H9 (cell line): ENCODE measurements at regions not wholly inside any gene's neighbourhood (a gene's known extent, or its start where the extent isn't known, plus 50 kb on each side); places are given as distances from the start of the nearest gene placed in this dataset.

ENCODE experiments used
- DNase-seq: peaks from one replicate; pipeline ENCODE4 v3.0.0-alpha.2; 2017
- H2AFZ ChIP-seq: one replicate; pipeline ENCODE4 v1.6.1; 2013; ENCODE audit warnings: mild to moderate bottlenecking, low read length, control low read depth, moderate library complexity
- H2AK5ac ChIP-seq: 2 replicates; pipeline ENCODE4 v1.6.1; 2013; ENCODE audit warnings: low read length, control low read depth, mixed read lengths; ENCODE audit not compliant: insufficient read length
- H2BK120ac ChIP-seq: one replicate; pipeline ENCODE4 v1.6.1; 2013; ENCODE audit warnings: low read depth, mild to moderate bottlenecking, low read length, control low read depth, inconsistent platforms; ENCODE audit not compliant: poor library complexity, severe bottlenecking
- H2BK12ac ChIP-seq: 2 replicates; pipeline ENCODE4 v1.6.1; 2013; ENCODE audit warnings: low read length, control low read depth, mixed read lengths, low read depth; ENCODE audit not compliant: insufficient read length
- H2BK15ac ChIP-seq: 2 replicates; pipeline ENCODE4 v1.6.1; 2013; ENCODE audit warnings: low read depth, low read length, control low read depth
- H2BK20ac ChIP-seq: one replicate; pipeline ENCODE4 v1.6.1; 2013; ENCODE audit warnings: low read depth, mild to moderate bottlenecking, low read length, control low read depth, inconsistent platforms; ENCODE audit not compliant: poor library complexity, severe bottlenecking
- H2BK5ac ChIP-seq: 2 replicates; pipeline ENCODE4 v1.6.1; 2013; ENCODE audit warnings: low read length, control low read depth, mixed read lengths; ENCODE audit not compliant: insufficient read length
- H3K14ac ChIP-seq: 2 replicates; pipeline ENCODE4 v1.6.1; 2013; ENCODE audit warnings: low read length, control low read depth; ENCODE audit not compliant: insufficient read depth
- H3K18ac ChIP-seq: 2 replicates; pipeline ENCODE4 v1.6.1; 2013; ENCODE audit warnings: low read depth, mild to moderate bottlenecking, mixed read lengths, low read length, control low read depth; ENCODE audit not compliant: insufficient read length
- H3K23ac ChIP-seq: 2 replicates; pipeline ENCODE4 v1.6.1; 2013; ENCODE audit warnings: low read length, control low read depth, mixed read lengths, low read depth; ENCODE audit not compliant: insufficient read length
- H3K23me2 ChIP-seq: 2 replicates; pipeline ENCODE4 v1.6.1; 2013; ENCODE audit warnings: low read depth, mild to moderate bottlenecking, mixed read lengths, low read length, control low read depth; ENCODE audit not compliant: insufficient read length, poor library complexity, severe bottlenecking
- H3K27ac ChIP-seq: 2 replicates; pipeline ENCODE4 v1.5.1; 2013; ENCODE audit warnings: low read length, control low read depth, mixed read lengths, low read depth; ENCODE audit not compliant: insufficient read length
- H3K27me3 ChIP-seq: 2 replicates; pipeline ENCODE4 v1.6.1; 2013; ENCODE audit warnings: low read length, control low read depth, inconsistent platforms; ENCODE audit not compliant: insufficient read depth
- H3K4ac ChIP-seq: 2 replicates; pipeline ENCODE4 v1.6.1; 2013; ENCODE audit warnings: low read depth, mild to moderate bottlenecking, control low read depth, inconsistent platforms, low read length, moderate library complexity
- H3K4me1 ChIP-seq: 2 replicates; pipeline ENCODE4 v1.6.1; 2013; ENCODE audit warnings: low read length, control low read depth, inconsistent platforms; ENCODE audit not compliant: insufficient read depth
- H3K4me2 ChIP-seq: 2 replicates; pipeline ENCODE4 v1.6.1; 2013; ENCODE audit warnings: low read length, control low read depth, mixed read lengths; ENCODE audit not compliant: insufficient read length, insufficient read depth
- H3K56ac ChIP-seq: 2 replicates; pipeline ENCODE4 v1.6.1; 2013; ENCODE audit warnings: low read depth, mild to moderate bottlenecking, mixed read lengths, low read length, control low read depth; ENCODE audit not compliant: insufficient read length
- H3K79me1 ChIP-seq: 2 replicates; pipeline ENCODE4 v1.6.1; 2013; ENCODE audit warnings: low read depth, mild to moderate bottlenecking, moderate library complexity, low read length, control low read depth, inconsistent platforms; ENCODE audit not compliant: insufficient read depth, poor library complexity, severe bottlenecking
- H3K79me2 ChIP-seq: 2 replicates; pipeline ENCODE4 v1.6.1; 2013; ENCODE audit warnings: low read length, control low read depth, inconsistent platforms; ENCODE audit not compliant: insufficient read depth
- H3K9ac ChIP-seq: 2 replicates; pipeline ENCODE4 v1.6.1; 2013; ENCODE audit warnings: low read length, control low read depth, mixed read lengths; ENCODE audit not compliant: insufficient read length; ENCODE audit errors: extremely low read depth
- H3K9me3 ChIP-seq: one replicate; pipeline ENCODE4 v1.6.1; 2013; ENCODE audit warnings: low read depth, low read length, inconsistent platforms; ENCODE audit not compliant: control insufficient read depth
- H3T11ph ChIP-seq: one replicate; pipeline ENCODE4 v1.6.1; 2013; ENCODE audit warnings: mild to moderate bottlenecking, low read length, control low read depth, inconsistent platforms
- H4K20me1 ChIP-seq: one replicate; pipeline ENCODE4 v1.6.1; 2013; ENCODE audit not compliant: control insufficient read depth, insufficient read length, insufficient read depth
- H4K5ac ChIP-seq: 2 replicates; pipeline ENCODE4 v1.6.1; 2013; ENCODE audit warnings: low read depth, mild to moderate bottlenecking, mixed read lengths, low read length, control low read depth; ENCODE audit not compliant: insufficient read length
- H4K8ac ChIP-seq: replicated peaks from 2 replicates; pipeline ENCODE4 v1.6.1; 2013; ENCODE audit warnings: low read length, control low read depth, mixed read lengths, low read depth; ENCODE audit not compliant: insufficient read length
- H4K91ac ChIP-seq: 2 replicates; pipeline ENCODE4 v1.6.1; 2013; ENCODE audit warnings: low read depth, mild to moderate bottlenecking, moderate library complexity, mixed read lengths, low read length, control low read depth; ENCODE audit not compliant: insufficient read length
- H3K27ac Mint-ChIP-seq, 3 experiments: 2 replicates in 2 of 3; 3 replicates in 1 of 3; pipeline ENCODE4 v1.8.0; 2020 to 2021; ENCODE audit warnings: mixed read lengths in 3 of 3, mild to moderate bottlenecking in 1 of 3, moderate library complexity in 1 of 3
- H3K27me3 Mint-ChIP-seq: 2 replicates; pipeline ENCODE4 v1.8.0; 2021; ENCODE audit warnings: low read depth, mild to moderate bottlenecking, moderate library complexity, mixed read lengths
- H3K36me3 Mint-ChIP-seq, 3 experiments: 2 replicates in 2 of 3; 3 replicates in 1 of 3; pipeline ENCODE4 v1.8.0; 2020 to 2021; ENCODE audit warnings: low read depth in 3 of 3, mixed read lengths in 3 of 3; ENCODE audit not compliant: insufficient read depth in 1 of 3
- H3K4me1 Mint-ChIP-seq, 2 experiments: 2 replicates each; pipeline ENCODE4 v1.8.0; 2020; ENCODE audit warnings: mixed read lengths in 2 of 2
- H3K4me3 Mint-ChIP-seq, 2 experiments: 2 replicates in 1 of 2; 3 replicates in 1 of 2; pipeline ENCODE4 v1.8.0; 2020 to 2021; ENCODE audit warnings: mild to moderate bottlenecking in 2 of 2, mixed read lengths in 2 of 2, moderate library complexity in 1 of 2
- H3K9me3 Mint-ChIP-seq, 2 experiments: 2 replicates in 1 of 2; 3 replicates in 1 of 2; pipeline ENCODE4 v1.8.0; 2020; ENCODE audit warnings: mild to moderate bottlenecking in 2 of 2, mixed read lengths in 2 of 2, moderate library complexity in 1 of 2
- CTCF ChIP-seq: fragments of 200-600 bp; sonication (generic); conservative IDR thresholded peaks from 3 replicates; pipeline ENCODE4 v1.8.0; 2021; ENCODE audit warnings: antibody characterized with exemption, mild to moderate bottlenecking
- WGBS: extraction: QIAGEN DNeasy Blood & Tissue Kit; methylation state at CpG from one replicate; pipeline ENCODE4 v1.1.7; 2013; ENCODE audit warnings: missing lambda C conversion rate, low lambda C conversion rate, mixed read lengths; ENCODE audit not compliant: insufficient read length; ENCODE audit errors: extremely low coverage; 5-methylcytosine and 5-hydroxymethylcytosine counted together

- no peak overlapping the region for H2BK20ac ChIP-seq
- H3K4me2 ChIP-seq: no peak overlapping the region
- H2BK12ac ChIP-seq: no peak overlapping the region
- no peak overlapping the region for H3K27ac ChIP-seq
- H3K36me3 Mint-ChIP-seq: no peaks in the 10 kb centered on the region
- peaks cover 2 to 3% of the 10 kb centered on the region in 2 experiments; a peak in 4 of 5 replicates for H3K9me3 Mint-ChIP-seq
- H3K27ac Mint-ChIP-seq: no peak overlapping the region; a peak in 1 of 7 replicates
- H4K91ac ChIP-seq: no peak overlapping the region
- no peak overlapping the region for H4K5ac ChIP-seq
- no peak overlapping the region for H2AK5ac ChIP-seq
- H3K4ac ChIP-seq: no peak overlapping the region
- no peak overlapping the region for H3K23ac ChIP-seq
- no peaks in the 10 kb centered on the region for H3K27me3 ChIP-seq
- no peaks in the 10 kb centered on the region for H3K9me3 ChIP-seq
- no peak overlapping the region for H2BK120ac ChIP-seq
- no peak overlapping the region for H2AFZ ChIP-seq
- no peak overlapping the region for H2BK5ac ChIP-seq
- no peak overlapping the region for H2BK15ac ChIP-seq
- no peaks in the 10 kb centered on the region for H3K79me2 ChIP-seq
- WGBS: no CpG with 5 or more reads among the region's 3 CpGs
- H3T11ph ChIP-seq: no peak overlapping the region
- H4K20me1 ChIP-seq: no peaks in the 10 kb centered on the region
- H3K14ac ChIP-seq: no peak overlapping the region
- H3K9ac ChIP-seq: no peak overlapping the region
- no peaks in the 10 kb centered on the region for H3K23me2 ChIP-seq
- no peaks in the 10 kb centered on the region for H3K79me1 ChIP-seq
- peaks cover 5% of the 10 kb centered on the region for H3K27me3 Mint-ChIP-seq
- no peak overlapping the region for H3K4me3 Mint-ChIP-seq
- DNase-seq: no peak
- H3K4me1 Mint-ChIP-seq: no peaks in the 10 kb centered on the region
- no peak overlapping the region for H4K8ac ChIP-seq
- no peak for TF ChIP-seq CTCF
- no peak overlapping the region for H3K18ac ChIP-seq
- H3K56ac ChIP-seq: no peak overlapping the region
- H3K4me1 ChIP-seq: no peaks in the 10 kb centered on the region
Measured at GRCh38 chr7:65462148-65462716, 88.6 kb downstream of the ZNF92 start.
